PC-3 (cell line): ENCODE measurements at regions not wholly inside any gene's neighbourhood (a gene's known extent, or its start where the extent isn't known, plus 50 kb on each side); places are given as distances from the start of the nearest gene placed in this dataset.

Source experiments
- EZH2phosphoT487 ChIP-seq: fragments of 300-600 bp; sonication (generic); IDR thresholded peaks from 2 replicates; pipeline ENCODE4 v1.6.1; 2018; ENCODE audit warnings: mild to moderate bottlenecking, antibody characterized with exemption, low read length, borderline replicate concordance
- TF ChIP-seq, protein P1 (sequence below): fragments of 300-600 bp; sonication (generic); conservative IDR thresholded peaks from 2 replicates; pipeline ENCODE4 v1.5.1; 2017; ENCODE audit warnings: antibody characterized with exemption, low read depth, mild to moderate bottlenecking, low read length

DNA sequence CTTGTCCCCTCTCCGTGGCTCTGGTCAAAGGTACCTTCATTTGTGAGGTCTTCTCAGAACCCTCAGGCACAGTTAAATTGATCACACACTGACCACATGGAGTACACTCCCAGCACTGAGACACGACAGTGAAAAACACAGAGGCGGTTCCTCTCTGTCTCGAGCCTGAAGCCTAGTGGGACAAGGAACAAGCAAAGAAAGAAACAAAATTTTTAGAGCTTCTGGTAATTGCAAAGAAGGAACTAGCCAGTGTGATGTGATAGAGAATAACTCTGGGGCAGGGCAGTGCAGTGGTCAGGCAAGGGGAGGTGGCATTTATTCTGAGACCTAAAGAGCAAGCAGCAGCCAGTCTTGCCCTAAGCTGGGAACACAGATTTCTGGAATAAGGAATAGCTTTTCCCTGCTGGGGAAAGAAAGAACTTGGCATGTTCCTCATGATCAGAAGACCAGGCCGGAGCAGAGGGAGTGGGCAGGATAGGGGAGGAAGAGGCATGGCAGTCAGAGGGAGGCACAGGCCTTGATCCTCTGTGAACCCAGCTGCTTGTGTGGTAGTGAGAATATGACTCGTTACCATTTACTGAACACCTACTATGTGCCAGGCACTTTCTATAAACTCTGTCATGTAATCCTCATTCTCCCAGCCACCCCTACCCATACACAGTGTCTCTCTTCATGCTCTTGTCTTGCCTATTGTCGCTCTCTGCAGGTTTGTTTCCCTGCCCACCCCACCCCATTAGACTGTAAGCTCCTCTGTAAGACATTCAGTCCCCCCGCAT lies 262.3 kb upstream of the HES1 start:
- TF ChIP-seq, protein P1, sequence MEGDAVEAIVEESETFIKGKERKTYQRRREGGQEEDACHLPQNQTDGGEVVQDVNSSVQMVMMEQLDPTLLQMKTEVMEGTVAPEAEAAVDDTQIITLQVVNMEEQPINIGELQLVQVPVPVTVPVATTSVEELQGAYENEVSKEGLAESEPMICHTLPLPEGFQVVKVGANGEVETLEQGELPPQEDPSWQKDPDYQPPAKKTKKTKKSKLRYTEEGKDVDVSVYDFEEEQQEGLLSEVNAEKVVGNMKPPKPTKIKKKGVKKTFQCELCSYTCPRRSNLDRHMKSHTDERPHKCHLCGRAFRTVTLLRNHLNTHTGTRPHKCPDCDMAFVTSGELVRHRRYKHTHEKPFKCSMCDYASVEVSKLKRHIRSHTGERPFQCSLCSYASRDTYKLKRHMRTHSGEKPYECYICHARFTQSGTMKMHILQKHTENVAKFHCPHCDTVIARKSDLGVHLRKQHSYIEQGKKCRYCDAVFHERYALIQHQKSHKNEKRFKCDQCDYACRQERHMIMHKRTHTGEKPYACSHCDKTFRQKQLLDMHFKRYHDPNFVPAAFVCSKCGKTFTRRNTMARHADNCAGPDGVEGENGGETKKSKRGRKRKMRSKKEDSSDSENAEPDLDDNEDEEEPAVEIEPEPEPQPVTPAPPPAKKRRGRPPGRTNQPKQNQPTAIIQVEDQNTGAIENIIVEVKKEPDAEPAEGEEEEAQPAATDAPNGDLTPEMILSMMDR = no peak
- TF ChIP-seq EZH2phosphoT487 = no peak
